ENCODE measurements at regions not wholly inside any gene's neighbourhood (a gene's known extent, or its start where the extent isn't known, plus 50 kb on each side); places are given as distances from the start of the nearest gene placed in this dataset.

GRCh38 chr4:26099967-26100366 is 185.9 kb downstream of the SMIM20 start:
- Mint-ChIP-seq H3K9me3 (ENCODE audit: insufficient read depth) (peaks cover 12% of the 10 kb centered on the region), H3K4me3 (no peak overlapping the region), H3K27ac (no peak overlapping the region), H3K4me1 (no peaks in the 10 kb centered on the region), H3K27me3 (no peaks in the 10 kb centered on the region)
- Histone ChIP-seq H3K4me2 (replicated peaks; ENCODE audit: low read depth, low read length, poor library complexity, severe bottlenecking) (no peak overlapping the region), H3K4me1 (ENCODE audit: control insufficient read depth in 2 of 2, insufficient read depth in 2 of 2, low read length in 2 of 2) (no peaks in the 10 kb centered on the region), H3K79me2 (ENCODE audit: control insufficient read depth, insufficient read depth, low read length) (no peaks in the 10 kb centered on the region), H3K9me3 (ENCODE audit: control extremely low read depth in 1 of 3, control insufficient read depth in 2 of 3, insufficient read depth in 1 of 3, low read length in 2 of 3) (peaks cover 0 to 13% (median 4%) of the 10 kb centered on the region in 3 donors), H2AFZ (ENCODE audit: insufficient read depth, low read depth, low read length, poor library complexity, severe bottlenecking) (no peak overlapping the region), H3K4me3 (ENCODE audit: control extremely low read depth in 1 of 5, extremely low read depth in 1 of 5, insufficient read depth in 1 of 5, low read depth in 2 of 5, low read length in 4 of 5) (no peak overlapping the region), H4K20me1 (ENCODE audit: control insufficient read depth, insufficient read depth, low read length, poor library complexity, severe bottlenecking) (no peaks in the 10 kb centered on the region), H3K27ac (ENCODE audit: low read length in 2 of 2) (no peak overlapping the region), H3K9ac (ENCODE audit: low read length) (no peak overlapping the region), H3K36me3 (replicated peaks in 1 of 2; ENCODE audit: control extremely low read depth in 1 of 2, control insufficient read depth in 1 of 2, extremely low read depth in 1 of 2, insufficient read depth in 2 of 2, low read length in 1 of 2) (no peaks in the 10 kb centered on the region), H3K27me3 (replicated peaks in 1 of 4; ENCODE audit: control extremely low read depth in 1 of 4, control insufficient read depth in 3 of 4, insufficient read depth in 4 of 4, low read length in 3 of 4) (no peaks in the 10 kb centered on the region)
- no peak for TF ChIP-seq EZH2 (IDR thresholded peaks at IDR 0.05; ENCODE audit: borderline replicate concordance, insufficient read depth, low read depth, low read length, poor library complexity, severe bottlenecking)
- ChIA-PET POLR2A (no interaction called here), CTCF (no interaction called here)
- no peak for DNase-seq
- no peak for ATAC-seq (ENCODE audit: low read depth)
- intact Hi-C loops (cut with micrococcal nuclease), result no loop called here

DNA sequence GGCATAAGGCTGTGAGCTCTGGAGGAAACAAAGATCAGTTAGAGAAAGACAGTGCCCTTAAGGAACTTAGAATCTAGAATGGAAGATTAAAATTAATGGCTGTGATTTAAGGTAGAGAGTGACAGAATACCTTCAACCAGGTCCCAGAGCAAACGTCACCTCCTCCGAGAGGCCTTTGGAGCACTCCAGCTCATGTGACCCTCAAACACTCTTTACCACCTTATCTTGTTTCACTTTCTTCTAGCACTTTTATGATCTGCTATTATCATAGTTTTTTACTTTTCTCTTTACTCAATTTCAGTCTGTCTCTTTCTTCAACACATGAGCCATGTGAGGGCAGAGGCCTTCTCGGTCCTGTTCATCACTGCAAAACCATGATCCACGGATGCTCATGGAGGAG is 187.0 kb downstream of the SMIM20 start:
- ChIA-PET POLR2A (no interaction called here), CTCF (no interaction called here)
- Histone ChIP-seq H2AFZ (ENCODE audit: insufficient read depth, low read depth, low read length, poor library complexity, severe bottlenecking) (no peak overlapping the region), H3K36me3 (replicated peaks in 1 of 2; ENCODE audit: control extremely low read depth in 1 of 2, control insufficient read depth in 1 of 2, extremely low read depth in 1 of 2, insufficient read depth in 2 of 2, low read length in 1 of 2) (no peaks in the 10 kb centered on the region), H3K79me2 (ENCODE audit: control insufficient read depth, insufficient read depth, low read length) (no peaks in the 10 kb centered on the region), H3K27ac (ENCODE audit: low read length in 2 of 2) (no peak overlapping the region), H3K9me3 (ENCODE audit: control extremely low read depth in 1 of 3, control insufficient read depth in 2 of 3, insufficient read depth in 1 of 3, low read length in 2 of 3) (peaks cover 0 to 13% (median 4%) of the 10 kb centered on the region in 3 donors), H4K20me1 (ENCODE audit: control insufficient read depth, insufficient read depth, low read length, poor library complexity, severe bottlenecking) (no peaks in the 10 kb centered on the region), H3K4me1 (ENCODE audit: control insufficient read depth in 2 of 2, insufficient read depth in 2 of 2, low read length in 2 of 2) (no peaks in the 10 kb centered on the region), H3K4me3 (ENCODE audit: control extremely low read depth in 1 of 5, extremely low read depth in 1 of 5, insufficient read depth in 1 of 5, low read depth in 2 of 5, low read length in 4 of 5) (no peak overlapping the region), H3K9ac (ENCODE audit: low read length) (no peak overlapping the region), H3K27me3 (replicated peaks in 1 of 4; ENCODE audit: control extremely low read depth in 1 of 4, control insufficient read depth in 3 of 4, insufficient read depth in 4 of 4, low read length in 3 of 4) (no peaks in the 10 kb centered on the region), H3K4me2 (replicated peaks; ENCODE audit: low read depth, low read length, poor library complexity, severe bottlenecking) (no peak overlapping the region)
- no peak for DNase-seq
- Mint-ChIP-seq H3K4me3 (no peak overlapping the region), H3K4me1 (no peaks in the 10 kb centered on the region), H3K27me3 (no peaks in the 10 kb centered on the region), H3K27ac (no peak overlapping the region), H3K9me3 (ENCODE audit: insufficient read depth) (peaks cover 12% of the 10 kb centered on the region)
- ATAC-seq (ENCODE audit: low read depth), result no peak
- TF ChIP-seq, protein P1, sequence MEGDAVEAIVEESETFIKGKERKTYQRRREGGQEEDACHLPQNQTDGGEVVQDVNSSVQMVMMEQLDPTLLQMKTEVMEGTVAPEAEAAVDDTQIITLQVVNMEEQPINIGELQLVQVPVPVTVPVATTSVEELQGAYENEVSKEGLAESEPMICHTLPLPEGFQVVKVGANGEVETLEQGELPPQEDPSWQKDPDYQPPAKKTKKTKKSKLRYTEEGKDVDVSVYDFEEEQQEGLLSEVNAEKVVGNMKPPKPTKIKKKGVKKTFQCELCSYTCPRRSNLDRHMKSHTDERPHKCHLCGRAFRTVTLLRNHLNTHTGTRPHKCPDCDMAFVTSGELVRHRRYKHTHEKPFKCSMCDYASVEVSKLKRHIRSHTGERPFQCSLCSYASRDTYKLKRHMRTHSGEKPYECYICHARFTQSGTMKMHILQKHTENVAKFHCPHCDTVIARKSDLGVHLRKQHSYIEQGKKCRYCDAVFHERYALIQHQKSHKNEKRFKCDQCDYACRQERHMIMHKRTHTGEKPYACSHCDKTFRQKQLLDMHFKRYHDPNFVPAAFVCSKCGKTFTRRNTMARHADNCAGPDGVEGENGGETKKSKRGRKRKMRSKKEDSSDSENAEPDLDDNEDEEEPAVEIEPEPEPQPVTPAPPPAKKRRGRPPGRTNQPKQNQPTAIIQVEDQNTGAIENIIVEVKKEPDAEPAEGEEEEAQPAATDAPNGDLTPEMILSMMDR (IDR thresholded peaks at IDR 0.05), result no peak
- no peak for TF ChIP-seq EZH2 (IDR thresholded peaks at IDR 0.05; ENCODE audit: borderline replicate concordance, insufficient read depth, low read depth, low read length, poor library complexity, severe bottlenecking)
- WGBS (ENCODE audit: insufficient coverage), result 96% methylated on average over 3 of the region's 4 CpGs
- intact Hi-C loops (cut with micrococcal nuclease), result no loop called here
